ENCODE measurements at regions not wholly inside any gene's neighbourhood (a gene's known extent, or its start where the extent isn't known, plus 50 kb on each side); places are given as distances from the start of the nearest gene placed in this dataset.

DNA sequence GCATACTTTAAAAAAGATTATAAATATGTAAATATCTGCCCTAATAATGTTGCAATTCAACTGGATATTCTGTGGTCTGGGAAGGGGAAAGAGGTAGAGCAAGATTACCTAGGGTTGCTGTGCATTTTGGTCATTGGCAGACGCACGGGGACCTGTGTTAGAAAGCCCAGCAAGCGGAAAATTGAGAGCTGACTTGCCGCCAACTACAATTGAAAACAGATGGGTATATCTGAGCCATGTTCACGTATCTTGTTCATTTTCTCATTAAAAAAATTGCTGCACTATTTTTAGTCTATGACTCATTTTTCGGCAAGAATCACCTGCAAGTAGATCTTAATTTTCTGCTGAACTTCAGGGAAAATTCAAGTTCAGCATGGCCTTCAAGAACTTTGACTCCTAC is 308.5 kb upstream of the TMTC4 start:
- H3K79me2 ChIP-seq (ENCODE audit: control insufficient read depth in 1 of 2, insufficient read depth in 2 of 2, low read length in 2 of 2), result no peaks in the 10 kb centered on the region
- H3K9ac ChIP-seq (replicated peaks in 1 of 4; ENCODE audit: extremely low read depth in 1 of 4, low read depth in 3 of 4, low read length in 3 of 4), result no peak overlapping the region
- peaks cover 0 to 9% (median 3%) of the 10 kb centered on the region in 4 experiments; a peak in 4 of 7 replicates for H3K4me1 ChIP-seq (replicated peaks in 1 of 4; ENCODE audit: control insufficient read depth in 3 of 4, insufficient read depth in 4 of 4, low read length in 3 of 4)
- no peak overlapping the region for H3K27ac ChIP-seq (ENCODE audit: low read depth, low read length)
- no peak overlapping the region for H2AK5ac ChIP-seq (ENCODE audit: low read depth, low read length)
- H3K23me2 ChIP-seq (ENCODE audit: low read depth, low read length), result no peaks in the 10 kb centered on the region; the same call in 1 of the 2 replicates
- FAIRE-seq (no peak), DNase-seq (ENCODE audit: low read depth in 1 of 2, low spot score in 2 of 2) (no peak)
- H2BK20ac ChIP-seq (ENCODE audit: low read length), result no peak overlapping the region
- H3K23ac ChIP-seq (ENCODE audit: insufficient read length), result no peak overlapping the region
- H3K27me3 ChIP-seq (replicated peaks in 1 of 4; ENCODE audit: control insufficient read depth in 3 of 4, extremely low read depth in 1 of 4, insufficient read depth in 3 of 4, low read length in 3 of 4), result peaks cover 0 to 1% (median 0%) of the 10 kb centered on the region in 4 experiments; a peak in 1 of 7 replicates
- H3K9me3 ChIP-seq (ENCODE audit: insufficient read depth in 2 of 2, low read depth in 1 of 2, low read length in 1 of 2), result 0 out of 4 replicates have a peak, but pooled peaks cover 0 to 11% of the 10 kb centered on the region in 2 experiments
- H2BK5ac ChIP-seq (ENCODE audit: low read depth, low read length), result no peak overlapping the region
- no peak overlapping the region for H2BK12ac ChIP-seq (ENCODE audit: low read depth, low read length)
- no peak overlapping the region for H3K56ac ChIP-seq (replicated peaks; ENCODE audit: insufficient read length, low read depth, low read length)
- no peak overlapping the region for H4K8ac ChIP-seq (ENCODE audit: extremely low read depth, insufficient read depth, low read length)
- H3K4me3 ChIP-seq (ENCODE audit: extremely low read depth in 1 of 4, insufficient read depth in 2 of 4, low read depth in 3 of 4, low read length in 4 of 4), result no peak overlapping the region
- H3K4ac ChIP-seq (replicated peaks; ENCODE audit: insufficient read length, low read depth, low read length), result no peak overlapping the region
- H2AFZ ChIP-seq (ENCODE audit: low read length), result no peak overlapping the region
- no peak overlapping the region for H3K18ac ChIP-seq (ENCODE audit: extremely low read depth, low read length)
- no peaks in the 10 kb centered on the region for H3K36me3 ChIP-seq (ENCODE audit: control insufficient read depth in 2 of 4, insufficient read depth in 4 of 4, low read length in 3 of 4)
- no peaks in the 10 kb centered on the region for H4K20me1 ChIP-seq (replicated peaks in 1 of 2; ENCODE audit: control insufficient read depth in 1 of 2, insufficient read depth in 2 of 2, low read length in 2 of 2)
- H3K4me2 ChIP-seq (ENCODE audit: insufficient read depth in 1 of 2, low read depth in 2 of 2, low read length in 2 of 2), result no peak overlapping the region
- no peak overlapping the region for H2BK15ac ChIP-seq (ENCODE audit: low read length)
- no peak overlapping the region for H4K5ac ChIP-seq (ENCODE audit: insufficient read length, low read depth, low read length)
- H2BK120ac ChIP-seq (replicated peaks; ENCODE audit: low read depth, low read length), result no peak overlapping the region
- CTCF ChIA-PET (ENCODE audit: partially characterized antibody), result interaction anchor here (0.8 to 1.8 kb wide), 4 partner anchors 9 to 145 kb away, joined by 3 to 8 read pairs (median 4); no protein-coding TSS in a partner anchor
- 89% methylated on average over 6 of the region's 6 CpGs; no CpG with 5 or more reads in 1 of the 2 experiments for WGBS, 2 experiments (ENCODE audit: extremely low coverage in 1 of 2, insufficient coverage in 1 of 2, insufficient read length in 1 of 2, insufficient replicate concordance in 2 of 2, low coverage in 1 of 2, low lambda C conversion rate in 2 of 2, missing lambda C conversion rate in 1 of 2)
- H4K91ac ChIP-seq (replicated peaks; ENCODE audit: insufficient read length, low read length), result no peak overlapping the region
- H3K79me1 ChIP-seq (ENCODE audit: low read depth, low read length), result no peaks in the 10 kb centered on the region
- POLR2A ChIA-PET (ENCODE audit: partially characterized antibody), result interaction anchor here (0.8 kb wide), 1 partner anchor 33 kb away, joined by 3 read pairs; no protein-coding TSS in a partner anchor
- no peak for TF ChIP-seq SIN3A (conservative IDR thresholded peaks at IDR 0.05 in 1 of 2, IDR thresholded peaks at IDR 0.05 in 1 of 2; ENCODE audit: low read depth in 1 of 2, low read length in 2 of 2)
- TF ChIP-seq HDAC6 (IDR thresholded peaks at IDR 0.05; ENCODE audit: low read depth, low read length), result no peak
- TF ChIP-seq, protein P1, sequence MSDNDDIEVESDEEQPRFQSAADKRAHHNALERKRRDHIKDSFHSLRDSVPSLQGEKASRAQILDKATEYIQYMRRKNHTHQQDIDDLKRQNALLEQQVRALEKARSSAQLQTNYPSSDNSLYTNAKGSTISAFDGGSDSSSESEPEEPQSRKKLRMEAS (IDR thresholded peaks at IDR 0.05), result no peak
- TF ChIP-seq SP4 (IDR thresholded peaks at IDR 0.05; ENCODE audit: low read length), result no peak
- no peak for TF ChIP-seq NRF1 (IDR thresholded peaks at IDR 0.05; ENCODE audit: low read depth, low read length)
- TF ChIP-seq SIRT6 (IDR thresholded peaks at IDR 0.05; ENCODE audit: low read length), result no peak
- no peak for TF ChIP-seq BACH1 (IDR thresholded peaks at IDR 0.05; ENCODE audit: low read length)
- TF ChIP-seq EGR1 (IDR thresholded peaks at IDR 0.05; ENCODE audit: borderline replicate concordance, low read depth, low read length), result no peak
- H3K14ac ChIP-seq (ENCODE audit: insufficient read length), result no peak overlapping the region
